Thyroid gland (tissue), 4 donors: ENCODE measurements at regions not wholly inside any gene's neighbourhood (a gene's known extent, or its start where the extent isn't known, plus 50 kb on each side); places are given as distances from the start of the nearest gene placed in this dataset.

Source experiments
- DNase-seq, 2 donors: peaks; one replicate each; pipeline ENCODE4 v3.0.0-alpha.2; 2019
- H3K27ac ChIP-seq, 3 donors: fragments of 200-600 bp; sonication (generic); 1 replicate in 2 of 3; 2 replicates in 1 of 3; pipeline ENCODE4 v1.5.1; 2016 to 2019; ENCODE audit warnings: mild to moderate bottlenecking in 1 of 3, moderate library complexity in 1 of 3
- H3K27me3 ChIP-seq: fragments of 200-600 bp; sonication (generic); one replicate; pipeline ENCODE4 v1.5.1; 2019
- H3K36me3 ChIP-seq, 2 donors: fragments of 200-600 bp; sonication (generic); one replicate each; pipeline ENCODE4 v1.5.1; 2016 to 2019
- H3K4me1 ChIP-seq, 2 donors: fragments of 200-600 bp; sonication (generic); one replicate each; pipeline ENCODE4 v1.5.1; 2017 to 2019
- H3K4me3 ChIP-seq, 3 donors: fragments of 200-600 bp; sonication (generic); replicated peaks in 1 of 3; 1 replicate in 2 of 3; 2 replicates in 1 of 3; pipeline ENCODE4 v1.5.1; 2016; ENCODE audit warnings: mild to moderate bottlenecking in 1 of 3
- H3K9me3 ChIP-seq: fragments of 200-600 bp; sonication (generic); one replicate; pipeline ENCODE4 v1.5.1; 2017
- CTCF ChIP-seq, 6 experiments: fragments of 200-600 bp in 3 of 6; fragments of 450-650 bp in 3 of 6; sonication (generic) in 3 of 6; IDR thresholded peaks; one replicate each; pipeline ENCODE4 v1.5.1; 2016 to 2019; ENCODE audit warnings: antibody characterized with exemption in 6 of 6, mild to moderate bottlenecking in 2 of 6, inconsistent platforms in 1 of 6, moderate library complexity in 1 of 6
- POLR2A ChIP-seq, 2 donors: fragments of 450-650 bp; IDR thresholded peaks; one replicate each; pipeline ENCODE4 v1.6.1; 2017; ENCODE audit warnings: antibody characterized with exemption in 2 of 2, mild to moderate bottlenecking in 2 of 2, moderate library complexity in 1 of 2
- WGBS, 2 donors: methylation state at CpG; one replicate each; pipeline ENCODE4 v1.1.5; 2017; 5-methylcytosine and 5-hydroxymethylcytosine counted together
- intact Hi-C: fragments of 100-400 bp; cut with DNase I; formaldehyde crosslinking; loops from one replicate; pipeline ENCODE4 v1.15.1; 2023

DNA sequence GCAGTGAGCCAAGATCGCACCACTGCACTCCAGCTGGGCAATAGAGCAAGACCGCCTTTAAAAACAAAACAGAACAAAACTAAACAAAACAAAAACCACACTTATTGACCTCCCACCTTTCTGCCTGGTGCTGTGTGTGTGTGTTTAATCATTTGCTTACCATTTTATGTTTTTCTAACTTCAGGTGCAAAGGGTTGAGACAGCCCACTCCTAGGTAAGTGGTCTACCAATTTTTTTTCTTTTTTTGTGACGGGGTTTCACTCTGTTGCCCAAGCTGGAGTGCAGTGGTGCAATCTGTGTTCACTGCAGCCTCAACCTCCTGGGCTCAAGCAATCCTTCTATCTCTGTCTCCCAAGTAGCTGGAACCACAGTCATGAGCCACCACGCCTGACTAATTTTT, 65.8 kb downstream of the SALL1 start:
- no peak for TF ChIP-seq CTCF (IDR thresholded peaks at IDR 0.05)
- Histone ChIP-seq H3K4me3 (no peak overlapping the region), H3K27me3 (no peaks in the 10 kb centered on the region), H3K27ac (peak overlapping the region in 1 of 3 donors; percentile 35), H3K4me1 (peaks cover 0 to 12% of the 10 kb centered on the region in 2 donors), H3K36me3 (no peaks in the 10 kb centered on the region), H3K9me3 (no peaks in the 10 kb centered on the region)
- DNase-seq: peak; percentile 50 to 52
- 36 to 52% methylated on average over 4 of the region's 4 CpGs for WGBS, 2 donors
- intact Hi-C loops: no loop called here

DNA sequence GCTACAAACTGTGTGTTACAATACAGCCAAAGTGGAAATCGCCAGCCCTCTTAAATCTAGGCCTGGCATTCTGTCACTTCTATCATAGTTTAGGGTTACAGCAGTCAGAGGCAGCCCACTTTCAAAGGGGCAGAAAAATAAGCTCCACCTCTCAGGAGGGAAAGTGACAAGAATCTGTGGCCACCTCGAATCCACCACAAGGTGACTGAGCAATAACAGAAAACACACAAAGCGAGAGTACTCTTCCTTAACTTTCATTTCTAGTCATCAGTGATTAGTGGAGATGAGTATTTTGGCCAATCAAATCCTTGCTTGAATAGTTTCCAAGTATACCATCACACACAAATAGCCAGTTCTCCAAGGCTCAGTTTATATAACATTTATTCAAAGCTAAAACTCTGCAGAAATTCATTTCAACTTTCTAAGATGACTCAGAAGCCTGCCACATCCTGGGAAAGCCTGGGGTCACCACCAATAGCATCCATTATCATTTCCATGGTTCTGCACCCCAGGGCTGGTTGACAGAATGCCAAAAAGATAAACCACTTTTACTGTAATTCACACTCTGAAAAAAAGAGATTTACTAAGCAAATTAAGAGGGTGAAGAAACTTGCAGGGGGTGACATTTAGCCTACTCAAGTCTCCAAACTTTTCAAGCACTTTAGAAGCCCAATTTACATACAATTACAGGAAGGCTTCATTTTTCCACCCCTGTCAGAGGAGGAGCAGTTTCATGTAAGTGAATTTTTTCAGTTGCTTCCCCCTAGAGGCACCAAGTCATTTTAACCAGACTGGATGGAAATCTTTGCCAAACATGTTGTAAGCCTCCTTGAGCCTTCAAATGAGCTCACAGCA, 66.8 kb downstream of the SALL1 start:
- Histone ChIP-seq H3K4me3 (no peak overlapping the region), H3K27me3 (no peaks in the 10 kb centered on the region), H3K36me3 (no peaks in the 10 kb centered on the region), H3K9me3 (no peaks in the 10 kb centered on the region), H3K4me1 (peaks cover 0 to 12% of the 10 kb centered on the region in 2 donors), H3K27ac (peak overlapping the region in 2 of 3 donors; percentile 35 to 43)
- DNase-seq: no peak
- intact Hi-C loops: no loop called here
- TF ChIP-seq CTCF (IDR thresholded peaks at IDR 0.05): no peak
- TF ChIP-seq POLR2A (IDR thresholded peaks at IDR 0.05): no peak
- WGBS, 2 donors: 77 to 87% methylated on average over 3 of the region's 3 CpGs

DNA sequence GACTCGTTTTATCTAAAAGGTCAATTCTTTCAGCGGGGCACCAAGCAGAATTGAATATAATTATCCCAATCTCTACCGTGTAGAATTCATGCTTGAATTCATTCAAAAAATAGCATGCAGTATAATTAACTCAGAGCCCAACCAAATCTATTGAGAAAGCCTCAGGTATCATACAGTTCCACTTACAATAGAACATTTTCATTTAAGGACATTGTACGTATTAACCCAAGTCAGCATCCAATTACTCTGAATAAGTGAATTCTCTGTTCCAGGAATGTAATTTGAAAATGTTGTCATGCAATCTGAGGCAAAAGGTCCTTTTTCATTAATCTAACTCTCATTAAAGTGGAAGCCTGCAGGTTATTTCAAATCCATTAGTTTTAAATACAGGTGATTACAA, 78.5 kb downstream of the SALL1 start:
- H3K36me3 ChIP-seq: no peaks in the 10 kb centered on the region
- TF ChIP-seq POLR2A (IDR thresholded peaks at IDR 0.05) (no peak), CTCF (IDR thresholded peaks at IDR 0.05) (no peak)
- DNase-seq: no peak
- no peaks in the 10 kb centered on the region for H3K9me3 ChIP-seq
- H3K4me3 ChIP-seq: no peak overlapping the region
- 67 to 71% methylated on average over 4 of the region's 4 CpGs for WGBS, 2 donors
- H3K27me3 ChIP-seq: no peaks in the 10 kb centered on the region
- no peaks in the 10 kb centered on the region for H3K4me1 ChIP-seq
- no peak overlapping the region for H3K27ac ChIP-seq
- intact Hi-C loops: no loop called here

- Histone ChIP-seq H3K27me3 (no peaks in the 10 kb centered on the region), H3K27ac (no peak overlapping the region), H3K9me3 (no peaks in the 10 kb centered on the region), H3K36me3 (no peaks in the 10 kb centered on the region), H3K4me3 (no peak overlapping the region), H3K4me1 (no peaks in the 10 kb centered on the region)
- intact Hi-C loops: no loop called here
- TF ChIP-seq CTCF (IDR thresholded peaks at IDR 0.05): no peak
- no peak for TF ChIP-seq POLR2A (IDR thresholded peaks at IDR 0.05)
- DNase-seq: no peak
- WGBS, 2 donors: 86 to 90% methylated on average over 8 to 9 of the region's 9 CpGs
Observed at GRCh38 chr16:51071326-51071725, 79.7 kb downstream of the SALL1 start.

DNA sequence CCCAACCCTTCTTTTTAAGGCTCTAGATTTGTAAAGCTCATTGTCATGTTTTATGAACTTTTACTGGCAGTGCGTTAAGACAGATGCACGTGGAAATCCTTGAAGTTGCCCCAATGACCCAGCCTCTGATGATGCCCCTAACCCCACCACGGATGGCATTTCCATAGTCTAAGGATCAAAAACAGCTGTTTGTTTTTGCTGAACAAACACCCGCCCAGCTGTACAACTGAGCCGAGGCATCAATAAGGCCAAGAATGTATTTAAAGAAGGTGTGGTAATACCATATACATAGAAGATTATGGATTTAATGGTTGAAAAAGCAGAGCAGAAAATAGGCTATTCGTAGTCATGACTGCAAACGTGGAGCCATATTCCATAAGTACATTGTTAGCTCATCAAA, 83.7 kb downstream of the SALL1 start:
- WGBS, 2 donors: 76 to 82% methylated on average over 7 of the region's 7 CpGs
- H3K4me3 ChIP-seq: no peak overlapping the region
- H3K27ac ChIP-seq: no peak overlapping the region
- H3K4me1 ChIP-seq: no peaks in the 10 kb centered on the region
- H3K27me3 ChIP-seq: no peaks in the 10 kb centered on the region
- H3K36me3 ChIP-seq: no peaks in the 10 kb centered on the region
- intact Hi-C loops: no loop called here
- no peaks in the 10 kb centered on the region for H3K9me3 ChIP-seq
- DNase-seq: no peak
- TF ChIP-seq CTCF (IDR thresholded peaks at IDR 0.05): no peak
- no peak for TF ChIP-seq POLR2A (IDR thresholded peaks at IDR 0.05)
